ENCODE measurements at regions not wholly inside any gene's neighbourhood (a gene's known extent, or its start where the extent isn't known, plus 50 kb on each side); places are given as distances from the start of the nearest gene placed in this dataset.

- TF ChIP-seq NFIC (IDR thresholded peaks at IDR 0.05), result no peak
- TF ChIP-seq TEAD4 (IDR thresholded peaks at IDR 0.05), result no peak
- TF ChIP-seq CEBPB (IDR thresholded peaks at IDR 0.05), result no peak
- no peak for TF ChIP-seq REST (IDR thresholded peaks at IDR 0.05; ENCODE audit: low read depth)
- no peak for TF ChIP-seq YY1 (IDR thresholded peaks at IDR 0.05; ENCODE audit: low read depth)
- no peak for TF ChIP-seq FOXM1 (IDR thresholded peaks at IDR 0.05; ENCODE audit: borderline replicate concordance, low read depth)
- TF ChIP-seq RAD21 (IDR thresholded peaks at IDR 0.05; ENCODE audit: low read depth), result no peak
- TF ChIP-seq EGR1 (IDR thresholded peaks at IDR 0.05), result no peak
- no peak for TF ChIP-seq EP300 (IDR thresholded peaks at IDR 0.05; ENCODE audit: borderline replicate concordance)
- no peak for TF ChIP-seq MAX (IDR thresholded peaks at IDR 0.05)
- TF ChIP-seq TAF1 (IDR thresholded peaks at IDR 0.05; ENCODE audit: low read depth), result no peak
- no peak for TF ChIP-seq CREB1 (IDR thresholded peaks at IDR 0.05; ENCODE audit: low read depth)
- no peak for TF ChIP-seq TCF12 (IDR thresholded peaks at IDR 0.05; ENCODE audit: low read depth)
- TF ChIP-seq USF1 (IDR thresholded peaks at IDR 0.05), result no peak
- TF ChIP-seq ZBTB7A (IDR thresholded peaks at IDR 0.05; ENCODE audit: low read depth), result no peak
Measured at GRCh38 chr13:68522184-68522583, 1292.0 kb upstream of the PCDH9 start.

GRCh38 chr13:68509734-68510621, 1279.8 kb upstream of the PCDH9 start:
- TF ChIP-seq TCF12 (IDR thresholded peaks at IDR 0.05; ENCODE audit: low read depth), result no peak
- no peak for TF ChIP-seq NFIC (IDR thresholded peaks at IDR 0.05)
- TF ChIP-seq EP300 (IDR thresholded peaks at IDR 0.05; ENCODE audit: borderline replicate concordance), result no peak
- no peak for TF ChIP-seq CREB1 (IDR thresholded peaks at IDR 0.05; ENCODE audit: low read depth)
- no peak for TF ChIP-seq USF1 (IDR thresholded peaks at IDR 0.05)
- no peak for TF ChIP-seq REST (IDR thresholded peaks at IDR 0.05; ENCODE audit: low read depth)
- no peak for TF ChIP-seq TEAD4 (IDR thresholded peaks at IDR 0.05)
- no peak for TF ChIP-seq FOXM1 (IDR thresholded peaks at IDR 0.05; ENCODE audit: borderline replicate concordance, low read depth)
- no peak for TF ChIP-seq YY1 (IDR thresholded peaks at IDR 0.05; ENCODE audit: low read depth)
- TF ChIP-seq ZBTB7A (IDR thresholded peaks at IDR 0.05; ENCODE audit: low read depth), result no peak
- no peak for TF ChIP-seq MAX (IDR thresholded peaks at IDR 0.05)
- no peak for TF ChIP-seq RAD21 (IDR thresholded peaks at IDR 0.05; ENCODE audit: low read depth)
- TF ChIP-seq TAF1 (IDR thresholded peaks at IDR 0.05; ENCODE audit: low read depth), result no peak
- no peak for TF ChIP-seq EGR1 (IDR thresholded peaks at IDR 0.05)
- TF ChIP-seq CEBPB (IDR thresholded peaks at IDR 0.05), result no peak

- TF ChIP-seq NFIC (IDR thresholded peaks at IDR 0.05) (no peak), TCF12 (IDR thresholded peaks at IDR 0.05; ENCODE audit: low read depth) (no peak), CEBPB (IDR thresholded peaks at IDR 0.05) (no peak), USF1 (IDR thresholded peaks at IDR 0.05) (no peak), EP300 (IDR thresholded peaks at IDR 0.05; ENCODE audit: borderline replicate concordance) (no peak), ZBTB7A (IDR thresholded peaks at IDR 0.05; ENCODE audit: low read depth) (no peak), TEAD4 (IDR thresholded peaks at IDR 0.05) (no peak), FOXM1 (IDR thresholded peaks at IDR 0.05; ENCODE audit: borderline replicate concordance, low read depth) (no peak), TAF1 (IDR thresholded peaks at IDR 0.05; ENCODE audit: low read depth) (no peak), REST (IDR thresholded peaks at IDR 0.05; ENCODE audit: low read depth) (no peak)
Measured at GRCh38 chr13:68506888-68507551, 1276.9 kb upstream of the PCDH9 start.
